Fibroblast of peridontal ligament (primary cell): ENCODE measurements at regions not wholly inside any gene's neighbourhood (a gene's known extent, or its start where the extent isn't known, plus 50 kb on each side); places are given as distances from the start of the nearest gene placed in this dataset.

Experiments used
- DNase-seq: peaks from one replicate; pipeline ENCODE4 v3.0.0-alpha.2; 2010; ENCODE audit errors: extremely low read depth

- no peak for DNase-seq
Measured at GRCh38 chr4:19999276-19999675, 252.4 kb upstream of the SLIT2 start.

- DNase-seq = peak; percentile 55
Measured at GRCh38 chr4:19993242-19993641, 258.5 kb upstream of the SLIT2 start.

DNA sequence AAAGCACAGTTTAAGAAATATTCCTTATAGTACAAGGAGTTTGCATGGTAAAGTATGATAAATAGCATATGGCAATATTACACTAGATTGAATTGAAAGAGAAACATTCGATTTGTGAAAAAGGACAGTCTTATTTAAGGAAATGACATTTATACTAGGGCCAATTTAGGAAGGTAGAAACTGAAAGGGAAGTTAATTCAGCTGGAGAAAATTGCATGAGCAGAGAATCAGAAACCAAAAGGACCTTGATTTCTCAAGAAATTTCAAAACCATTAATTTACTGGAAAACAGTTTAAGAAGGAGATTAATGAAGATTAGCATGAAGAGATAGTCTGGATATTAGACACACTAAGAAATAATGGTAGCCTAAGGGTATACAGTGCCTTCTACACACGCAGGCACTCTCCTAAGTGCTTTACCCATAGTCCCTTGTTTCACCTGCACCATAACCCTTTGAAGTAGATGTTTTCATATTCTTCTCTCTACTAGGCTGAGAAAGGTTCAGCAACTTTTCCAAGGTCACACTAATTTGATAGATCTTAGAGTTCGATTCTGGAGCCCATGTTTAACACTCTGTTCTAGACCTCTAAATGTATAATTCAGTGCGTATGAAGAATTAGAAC is 259.1 kb upstream of the SLIT2 start:
- no peak for DNase-seq

GRCh38 chr4:19987746-19988145 is 264.0 kb upstream of the SLIT2 start:
- DNase-seq = peak; percentile 70

- peak; percentile 95 for DNase-seq
Measured at GRCh38 chr4:19983072-19983471, 268.6 kb upstream of the SLIT2 start.

- peak; percentile 75 for DNase-seq
Measured at GRCh38 chr4:19982556-19982955, 269.1 kb upstream of the SLIT2 start.

DNA sequence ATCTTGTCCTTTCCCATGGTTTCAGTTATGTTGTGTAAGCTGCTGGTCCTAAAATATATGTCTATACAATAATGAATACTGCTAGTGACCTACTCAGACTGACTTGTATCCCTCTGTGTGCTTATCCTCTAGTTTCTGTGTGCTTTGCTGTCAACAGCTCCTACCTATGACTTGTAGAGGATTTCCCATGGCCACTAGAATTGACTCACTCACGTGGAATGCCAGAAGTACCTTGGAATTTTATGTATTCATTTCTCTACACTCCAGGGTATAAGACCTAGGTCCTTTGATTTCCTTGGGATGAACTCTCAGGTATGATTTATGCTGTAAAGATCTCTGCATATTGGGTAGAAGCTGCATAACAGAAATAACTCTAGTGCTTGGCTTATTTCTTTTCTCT is 279.9 kb upstream of the SLIT2 start:
- no peak for DNase-seq

DNA sequence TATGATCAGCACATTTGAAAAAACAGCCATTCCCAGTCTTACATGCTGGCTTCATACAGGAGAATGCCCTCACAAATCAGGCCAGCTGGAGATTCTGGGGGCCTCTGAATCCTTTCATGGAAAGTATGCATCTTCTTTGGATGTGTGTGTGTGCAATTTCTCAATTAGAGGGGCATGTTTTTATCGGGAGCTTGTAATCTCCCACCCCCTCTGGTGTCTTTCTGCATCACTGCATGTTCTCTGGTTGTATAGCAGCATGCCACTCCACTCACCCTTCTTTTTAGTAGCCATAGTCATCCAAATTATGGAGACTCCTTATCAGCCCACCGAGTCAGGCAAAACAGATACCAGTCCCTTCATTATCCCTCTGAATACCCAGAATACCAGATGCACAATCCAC is 282.2 kb upstream of the SLIT2 start:
- DNase-seq = no peak

DNA sequence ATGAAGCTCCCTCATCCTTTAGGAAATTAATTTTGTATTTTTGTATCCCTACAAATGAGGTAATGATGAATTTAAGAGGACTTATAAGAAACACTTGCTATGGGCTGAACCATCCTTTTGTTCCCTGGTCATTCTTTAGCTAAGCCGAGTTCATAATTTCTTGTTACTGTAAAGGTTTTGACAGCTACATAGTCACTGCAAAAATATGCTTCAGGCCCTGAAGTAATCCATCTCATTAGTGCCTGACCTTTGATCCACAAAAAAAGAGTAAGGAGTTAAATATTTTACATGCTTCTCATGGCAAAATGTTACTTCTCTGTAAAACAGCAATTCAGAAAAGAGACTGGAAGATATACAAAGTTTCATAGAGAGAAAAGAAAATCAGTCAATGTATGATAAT is 290.6 kb upstream of the SLIT2 start:
- peak; percentile 84 for DNase-seq

DNA sequence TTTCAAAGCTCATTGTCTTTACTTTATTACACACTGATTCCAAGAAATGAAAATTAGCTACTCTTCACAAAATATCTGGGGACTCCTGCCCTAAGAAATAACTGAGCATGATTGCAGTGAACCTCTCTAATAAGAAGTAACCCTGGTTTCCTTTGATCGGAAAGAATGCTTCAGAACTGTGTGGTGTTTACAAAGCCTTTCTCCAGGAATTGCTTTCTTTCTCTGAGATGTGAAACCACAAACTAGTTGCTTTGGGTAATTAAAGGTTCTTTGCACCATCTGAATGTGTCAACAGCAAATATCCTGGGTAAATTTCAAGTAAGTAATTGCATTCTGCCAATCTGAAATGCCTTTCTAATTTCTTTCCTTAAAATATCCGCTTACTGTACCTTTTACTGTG is 292.9 kb upstream of the SLIT2 start:
- DNase-seq = no peak

GRCh38 chr4:19947349-19947748 is 304.4 kb upstream of the SLIT2 start:
- DNase-seq = peak; percentile 94

GRCh38 chr4:19945979-19946380 is 305.7 kb upstream of the SLIT2 start:
- DNase-seq = peak; percentile 100

DNA sequence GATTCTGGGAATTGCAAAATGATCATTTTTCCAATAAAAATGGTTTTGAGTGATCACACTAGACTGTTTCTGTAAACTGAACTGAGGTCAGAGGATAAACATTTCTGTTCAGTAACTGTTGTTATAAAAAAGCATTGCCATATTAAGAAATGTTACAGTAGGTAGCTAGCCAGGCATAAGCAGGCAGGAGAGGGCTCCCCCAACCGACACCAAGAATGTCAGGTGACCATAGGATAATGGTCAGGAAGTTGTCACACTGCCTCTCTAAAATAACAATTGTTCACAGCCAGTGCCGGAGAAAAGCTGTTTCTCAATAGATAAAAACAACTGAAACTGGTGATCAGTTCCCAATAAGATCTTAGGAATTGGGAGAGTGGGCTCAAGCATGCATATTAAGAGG is 306.2 kb upstream of the SLIT2 start:
- peak; percentile 62 for DNase-seq

GRCh38 chr4:19944806-19945205 is 306.9 kb upstream of the SLIT2 start:
- no peak for DNase-seq

- DNase-seq = no peak
Measured at GRCh38 chr4:19944251-19944650, 307.5 kb upstream of the SLIT2 start.

DNA sequence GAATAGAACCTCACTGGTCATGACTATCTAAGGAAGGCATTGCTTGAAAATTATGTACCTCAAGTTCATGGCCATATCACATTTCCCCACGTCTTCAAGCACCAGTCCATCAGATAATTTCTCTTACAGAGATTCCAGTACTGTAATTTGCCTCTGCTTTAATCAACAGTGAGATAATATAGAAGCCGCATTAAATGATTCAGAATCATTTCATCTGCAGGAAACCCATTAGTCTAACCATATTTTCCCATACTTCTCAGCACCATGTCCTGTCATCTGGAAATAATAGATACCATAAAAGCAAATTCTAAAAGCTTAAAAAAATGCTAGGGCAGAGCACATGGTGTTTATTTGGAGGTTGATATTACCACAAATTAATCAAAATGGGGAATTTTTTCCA is 310.3 kb upstream of the SLIT2 start:
- DNase-seq = no peak

DNA sequence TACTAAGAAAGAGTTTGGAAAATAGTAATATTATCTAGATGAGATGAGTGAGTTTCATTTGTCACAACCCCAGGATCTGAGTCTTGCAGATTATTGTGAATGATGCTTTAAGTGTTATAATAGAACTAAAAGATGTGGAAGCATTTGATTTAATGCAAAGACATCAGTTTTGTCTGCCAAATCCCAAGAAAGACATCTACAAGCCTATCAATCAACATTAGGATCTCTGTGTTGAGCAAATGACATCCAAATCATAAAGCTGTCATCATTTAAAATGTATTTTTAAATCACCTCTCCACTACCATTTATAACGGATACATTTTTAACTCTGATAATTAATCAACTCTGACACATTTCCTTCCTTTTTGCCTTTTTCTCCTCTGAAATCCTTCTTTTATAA is 310.8 kb upstream of the SLIT2 start:
- no peak for DNase-seq

- peak; percentile 96 for DNase-seq
Measured at GRCh38 chr4:19936476-19936875, 315.2 kb upstream of the SLIT2 start.

DNA sequence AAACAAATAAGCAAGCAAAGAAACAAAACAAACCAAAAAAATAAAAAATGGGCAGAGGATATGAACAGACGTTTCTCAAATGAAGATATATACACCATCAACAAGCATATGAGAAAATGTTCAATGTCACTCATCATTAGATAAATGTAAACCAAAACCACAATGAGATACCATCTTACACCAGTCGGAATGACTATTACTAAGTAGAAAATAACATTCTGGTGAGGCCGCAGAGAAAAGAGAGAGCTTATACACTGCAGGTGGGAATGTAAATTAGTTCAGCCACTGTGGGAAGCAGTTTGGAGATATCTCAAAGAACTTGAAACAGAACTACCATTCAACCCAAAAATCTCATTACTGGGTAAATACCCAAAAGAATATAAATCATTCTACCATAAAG is 321.0 kb upstream of the SLIT2 start:
- DNase-seq = no peak

GRCh38 chr4:19927381-19927780 is 324.3 kb upstream of the SLIT2 start:
- DNase-seq = no peak

DNA sequence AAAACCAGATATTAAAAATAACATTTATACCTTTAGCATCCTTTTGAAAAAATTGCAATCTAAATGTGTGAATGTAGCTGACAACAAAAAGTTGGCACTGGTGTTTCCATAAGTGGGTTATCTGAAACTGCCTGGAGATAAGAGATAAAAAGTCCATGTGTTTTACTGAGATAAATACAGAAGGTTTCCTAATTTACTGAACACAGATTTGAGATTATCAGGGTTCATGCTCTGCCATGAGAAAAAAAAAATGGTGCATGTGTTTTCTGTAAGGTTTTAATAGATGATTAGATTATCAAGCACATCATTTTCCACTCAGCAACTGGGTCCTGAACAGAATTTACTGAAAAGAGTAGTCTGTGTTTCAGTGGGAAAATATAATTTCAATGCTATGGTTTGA is 326.2 kb upstream of the SLIT2 start:
- no peak for DNase-seq

- peak; percentile 55 for DNase-seq
Measured at GRCh38 chr4:19924761-19925160, 326.9 kb upstream of the SLIT2 start.

DNA sequence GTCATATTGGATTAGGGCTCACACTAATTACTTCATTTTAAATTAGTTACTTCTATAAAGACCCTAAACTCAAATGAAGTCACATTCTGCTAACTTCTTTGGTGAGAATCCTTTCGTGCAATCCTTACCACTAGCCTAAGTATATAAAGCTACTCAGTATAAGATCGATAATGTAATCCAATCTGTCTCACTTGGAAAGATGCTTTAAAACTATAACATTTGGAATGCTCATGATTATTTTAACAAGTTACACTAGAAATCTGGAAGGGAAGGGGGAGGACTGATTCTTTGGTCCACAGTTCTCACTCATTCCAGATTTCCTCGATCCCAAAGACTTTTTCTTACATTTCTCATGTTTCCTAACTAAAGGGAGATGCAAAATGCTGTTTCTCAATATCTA is 336.4 kb upstream of the SLIT2 start:
- no peak for DNase-seq

DNA sequence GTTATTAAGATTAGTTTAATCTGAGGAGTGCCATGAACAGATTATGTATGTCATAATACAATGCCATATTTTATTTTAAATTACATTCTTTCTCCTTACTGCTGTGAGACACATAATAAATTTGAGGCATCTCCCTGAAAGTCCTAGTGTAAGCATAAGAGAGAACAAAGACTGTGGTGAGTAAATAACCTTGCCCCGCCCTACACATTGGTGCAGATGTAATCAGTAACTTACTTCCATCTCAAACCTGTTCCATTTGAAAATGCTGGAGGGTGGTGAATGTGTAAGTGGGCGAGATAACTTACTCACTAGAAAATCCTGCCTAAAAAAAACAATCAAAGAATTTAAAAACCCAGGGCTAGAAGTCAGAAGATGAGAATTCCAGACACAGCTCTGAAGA is 338.1 kb upstream of the SLIT2 start:
- no peak for DNase-seq
